GM19467 (cell line): ENCODE measurements at regions not wholly inside any gene's neighbourhood (a gene's known extent, or its start where the extent isn't known, plus 50 kb on each side); places are given as distances from the start of the nearest gene placed in this dataset.

Experiments
- ATAC-seq: cut with Tn5 transposase; IDR thresholded peaks from one replicate; pipeline ENCODE4 v1.9.1; 2021; ENCODE audit warnings: mild to moderate bottlenecking, moderate library complexity; ENCODE audit not compliant: unreplicated experiment

- no peak for ATAC-seq
These were observed 262.5 kb upstream of the LMCD1 start for GRCh38 chr3:8239095-8239494.

- peak; percentile 97 for ATAC-seq
These were observed 261.6 kb upstream of the LMCD1 start for GRCh38 chr3:8239718-8240695.

GRCh38 chr3:8246070-8246469 is 255.6 kb upstream of the LMCD1 start:
- no peak for ATAC-seq

GRCh38 chr3:8253201-8253600 is 248.4 kb upstream of the LMCD1 start:
- no peak for ATAC-seq

DNA sequence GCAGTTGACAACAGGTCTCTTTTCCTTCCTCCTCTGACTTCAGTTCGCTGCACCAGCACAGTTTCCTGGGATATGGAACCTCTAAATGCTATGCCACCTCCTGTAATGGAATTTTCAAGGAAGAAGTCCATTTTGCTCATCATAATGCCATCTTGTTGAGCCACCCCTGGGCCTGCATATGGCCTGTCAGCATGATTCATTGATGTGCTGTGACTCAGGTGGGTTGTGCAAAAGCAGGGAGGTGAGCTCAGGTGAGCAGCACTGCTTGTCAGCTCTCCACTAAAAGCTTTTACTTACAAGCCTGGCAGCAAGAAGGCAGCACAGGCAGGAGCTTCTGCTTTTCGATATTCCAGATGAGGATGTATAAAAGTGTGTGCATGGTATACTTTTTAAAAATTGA is 247.1 kb upstream of the LMCD1 start:
- ATAC-seq, result no peak

GRCh38 chr3:8255725-8256124 is 245.9 kb upstream of the LMCD1 start:
- no peak for ATAC-seq

DNA sequence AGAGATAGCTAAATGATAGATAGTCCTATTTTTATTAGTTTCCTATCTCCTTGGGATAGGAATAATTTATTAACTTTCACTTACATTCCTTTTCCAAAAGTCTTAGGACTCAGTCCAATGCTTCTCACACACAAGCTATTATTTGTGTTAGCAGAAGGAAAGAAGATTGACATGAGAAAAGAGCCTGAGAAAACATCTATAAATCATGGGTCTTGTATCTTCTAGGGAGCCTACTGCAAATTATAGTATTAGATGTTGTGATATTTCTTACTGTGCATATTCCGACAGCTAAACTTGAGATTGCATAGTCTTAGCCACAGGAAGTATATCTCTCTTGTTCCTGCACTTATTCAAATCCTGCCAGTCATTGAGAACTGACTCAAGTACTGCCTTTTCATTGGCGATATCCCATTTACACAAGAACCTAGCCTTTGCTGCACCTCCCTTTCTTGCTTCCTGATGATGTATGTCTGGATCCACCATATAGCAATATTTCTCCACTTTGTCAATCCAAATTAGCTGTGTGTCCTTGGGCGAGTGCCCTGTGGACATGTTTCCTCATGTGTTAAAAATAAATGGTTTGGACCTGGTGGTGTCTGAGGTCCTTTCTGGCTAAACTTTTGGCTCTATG is 245.1 kb upstream of the LMCD1 start:
- no peak for ATAC-seq

- ATAC-seq, result no peak
These were observed 240.6 kb upstream of the LMCD1 start for GRCh38 chr3:8261018-8261417.

DNA sequence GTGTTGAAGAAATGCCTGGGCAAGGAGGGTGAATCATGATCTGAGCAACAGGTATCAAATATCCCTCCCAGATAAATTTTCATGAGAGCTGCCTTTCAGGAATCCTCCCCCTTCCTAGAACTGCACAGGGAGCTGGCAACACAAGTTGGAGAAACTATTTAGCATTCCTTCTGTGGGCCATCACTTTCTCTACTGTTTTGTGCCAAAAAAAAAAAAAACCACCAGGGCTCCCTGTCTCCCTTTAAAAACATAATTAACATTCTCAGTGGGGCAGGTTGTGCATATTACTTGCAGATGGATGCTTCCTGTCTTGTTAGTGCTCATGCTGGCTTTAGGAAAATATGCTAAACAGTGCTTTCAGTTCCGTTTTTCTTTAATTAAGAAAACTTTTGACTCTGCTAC is 234.9 kb upstream of the LMCD1 start:
- ATAC-seq, result no peak

GRCh38 chr3:8273479-8273878 is 228.1 kb upstream of the LMCD1 start:
- no peak for ATAC-seq

GRCh38 chr3:8276056-8276455 is 225.6 kb upstream of the LMCD1 start:
- no peak for ATAC-seq

DNA sequence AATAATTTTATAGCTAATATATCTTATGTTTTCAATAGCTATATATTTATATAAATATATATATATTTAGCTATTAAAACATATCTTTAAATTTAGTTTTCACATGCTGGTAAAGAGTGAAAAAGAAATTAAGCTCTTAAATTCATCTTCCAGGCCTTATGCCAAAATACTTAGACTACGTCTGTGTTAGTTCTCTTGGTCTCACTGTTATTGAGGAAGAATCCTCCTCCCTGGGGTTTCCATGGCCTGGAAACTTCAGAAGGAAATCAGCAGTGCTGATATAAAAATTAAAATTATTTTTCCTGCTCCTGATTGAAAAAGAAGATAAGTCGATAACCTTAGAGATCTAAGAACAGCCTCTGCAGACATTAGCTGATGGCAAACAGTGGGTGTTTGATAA is 225.1 kb upstream of the LMCD1 start:
- no peak for ATAC-seq

GRCh38 chr3:8278448-8278847 is 223.2 kb upstream of the LMCD1 start:
- no peak for ATAC-seq

DNA sequence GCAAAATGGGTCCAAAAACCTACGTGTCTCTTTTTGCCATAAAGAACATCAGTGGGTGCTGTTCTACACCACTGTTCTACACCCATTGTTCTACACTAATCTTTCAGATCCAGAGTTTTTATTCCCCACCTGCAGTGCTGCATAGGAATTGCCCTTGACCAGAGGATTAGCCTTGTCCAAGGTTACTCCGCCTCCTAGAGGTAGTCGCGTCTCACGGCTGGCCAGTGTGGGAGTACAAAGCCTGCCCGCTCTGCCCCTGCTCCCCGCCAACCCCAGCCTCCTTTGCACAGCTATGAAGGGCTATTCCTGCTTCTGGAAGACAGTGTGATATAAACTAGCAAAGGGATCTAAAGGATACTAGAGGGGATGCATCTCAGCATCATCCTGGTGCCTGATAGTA is 222.1 kb upstream of the LMCD1 start:
- ATAC-seq, result no peak

- ATAC-seq, result no peak
These were observed 221.6 kb upstream of the LMCD1 start for GRCh38 chr3:8279886-8280550.

DNA sequence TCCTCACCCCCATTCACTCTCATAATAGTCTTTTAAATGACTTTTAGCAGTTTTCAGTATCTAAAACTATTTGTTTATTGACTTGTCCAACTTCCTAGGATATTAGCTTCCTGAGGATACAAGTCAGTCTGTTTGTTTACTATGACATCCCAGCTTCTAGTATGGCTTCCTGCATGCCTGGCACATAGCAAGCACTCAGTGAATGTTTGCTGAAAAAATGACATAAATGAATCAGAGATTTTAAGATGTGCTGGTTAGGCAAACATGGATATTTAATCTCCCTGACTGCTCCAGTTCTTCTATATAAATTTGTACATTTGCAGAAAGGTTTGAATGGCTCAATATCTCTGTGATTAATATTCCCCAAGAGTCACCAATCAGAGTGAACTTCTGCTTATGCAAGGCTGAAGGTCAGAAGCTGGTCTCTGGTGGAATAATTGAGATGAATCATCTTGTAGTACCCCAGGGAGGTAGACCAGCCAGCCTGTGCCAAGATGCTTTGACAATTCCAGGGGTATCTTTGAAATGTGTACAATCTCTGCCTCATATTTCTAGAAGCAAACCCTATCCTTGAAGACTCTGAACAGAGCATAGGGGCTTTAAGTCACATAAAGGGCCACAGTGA is 219.0 kb upstream of the LMCD1 start:
- no peak for ATAC-seq

GRCh38 chr3:8283193-8283592 is 218.4 kb upstream of the LMCD1 start:
- ATAC-seq, result no peak

- ATAC-seq, result no peak
These were observed 215.5 kb upstream of the LMCD1 start for GRCh38 chr3:8286086-8286485.

DNA sequence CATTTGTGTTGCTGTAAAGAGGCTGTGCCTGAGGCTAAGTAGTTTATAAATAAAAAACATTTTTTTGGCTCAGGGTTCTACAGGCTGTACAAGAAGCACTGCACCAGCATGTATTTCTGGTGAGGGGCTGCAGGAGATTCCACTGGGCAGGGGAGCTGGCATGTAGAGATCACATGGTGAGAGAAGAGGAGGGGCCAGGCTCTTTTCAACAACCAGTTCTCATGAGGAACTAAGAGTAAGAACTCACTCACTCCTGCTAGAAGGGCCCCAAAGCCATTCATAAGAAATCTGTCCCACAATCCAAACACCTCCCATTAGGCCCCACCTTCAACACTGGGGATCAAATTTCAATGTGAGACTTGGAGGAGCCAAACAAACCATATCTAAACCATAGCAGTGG is 214.9 kb upstream of the LMCD1 start:
- ATAC-seq, result no peak

DNA sequence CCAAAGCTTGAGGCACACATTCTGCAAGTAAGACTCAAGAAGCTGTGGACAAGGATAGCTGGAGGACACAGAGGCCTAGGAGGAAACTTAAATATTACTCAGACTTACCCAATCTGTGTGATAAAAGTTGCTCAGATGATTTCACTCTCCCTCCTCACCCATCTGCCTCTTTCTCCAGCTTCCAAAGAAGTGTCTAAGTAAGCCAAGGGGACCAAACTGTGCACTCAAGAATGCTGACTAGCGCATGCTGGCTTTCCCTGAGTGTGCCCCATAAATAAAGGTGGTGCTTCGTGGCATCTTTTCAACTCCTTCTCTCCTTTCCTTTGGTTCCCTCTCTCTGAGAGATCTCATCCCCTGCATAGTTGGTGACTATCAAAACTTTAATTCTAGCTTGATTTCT is 211.0 kb upstream of the LMCD1 start:
- no peak for ATAC-seq

GRCh38 chr3:8296461-8296860 is 205.2 kb upstream of the LMCD1 start:
- ATAC-seq, result no peak
